Endothelial cell of umbilical vein (primary cell): ENCODE measurements at regions not wholly inside any gene's neighbourhood (a gene's known extent, or its start where the extent isn't known, plus 50 kb on each side); places are given as distances from the start of the nearest gene placed in this dataset.

Experiments
- BruUV-seq: library from RNA; stranded (reverse); fragments of 400-500 nt; replicated peaks from 2 replicates; lab custom pipeline; 2021; lab: Mats Ljungman, UMichigan
- CTCF ChIA-PET: fragments of 300-600, 350-600 bp; sonication (Branson Sonifier 250); formaldehyde crosslinking; loops from one replicate; lab custom pipeline; 2021; ENCODE audit warnings: antibody characterized with exemption, inconsistent platforms; lab: Charles Lee
- POLR2A ChIA-PET: fragments of 300-600, 350-600 bp; sonication (Branson Sonifier 250); formaldehyde crosslinking; loops from one replicate; lab custom pipeline; 2021; ENCODE audit warnings: antibody characterized with exemption, inconsistent platforms; lab: Charles Lee
- DNase-seq: peaks from one replicate; pipeline ENCODE4 v3.0.0-alpha.2; 2011; ENCODE audit warnings: low read depth, low spot score
- FAIRE-seq: peaks from 2 replicates; lab custom pipeline; 2011; peaks lifted over from hg19 to GRCh38; lab: Jason Lieb, UNC
- H2AFZ ChIP-seq: 2 replicates; pipeline ENCODE4 v1.6.0; 2012; ENCODE audit warnings: low read depth, low read length, control low read depth, inconsistent platforms
- H3K27ac ChIP-seq: 2 replicates; pipeline ENCODE4 v1.5.1; 2011; ENCODE audit warnings: low read depth, mild to moderate bottlenecking, control low read depth, low read length, moderate library complexity; ENCODE audit not compliant: insufficient read depth
- H3K27me3 ChIP-seq, 2 experiments: 2 replicates each; pipeline versions ENCODE4 v1.6.0 to v1.6.1; 2011; ENCODE audit warnings: low read length in 2 of 2, mixed read lengths in 1 of 2; ENCODE audit not compliant: control insufficient read depth in 2 of 2, insufficient read depth in 2 of 2
- H3K36me3 ChIP-seq, 2 experiments: 2 replicates in 1 of 2; 3 replicates in 1 of 2; pipeline ENCODE4 v1.5.1; 2011; ENCODE audit warnings: low read length in 2 of 2, mild to moderate bottlenecking in 1 of 2, moderate library complexity in 1 of 2; ENCODE audit not compliant: control insufficient read depth in 2 of 2, insufficient read depth in 2 of 2; ENCODE audit errors: extremely low read depth in 1 of 2
- H3K4me1 ChIP-seq: 3 replicates; pipeline ENCODE4 v1.5.1; 2011; ENCODE audit warnings: mild to moderate bottlenecking, low read length; ENCODE audit not compliant: control insufficient read depth, insufficient read depth; ENCODE audit errors: extremely low read depth
- H3K4me2 ChIP-seq: 2 replicates; pipeline ENCODE4 v1.6.1; 2011; ENCODE audit warnings: low read length, control low read depth, mixed read lengths; ENCODE audit not compliant: insufficient read depth
- H3K4me3 ChIP-seq, 3 experiments: fragments of 200-600 bp in 1 of 3; sonication (generic), shearing (Covaris generic) in 1 of 3; replicated peaks in 1 of 3; 2 replicates each; pipeline ENCODE4 v1.5.1; 2011 to 2016; ENCODE audit warnings: control low read depth in 3 of 3, low read length in 3 of 3, mild to moderate bottlenecking in 2 of 3, inconsistent platforms in 1 of 3, low read depth in 1 of 3, moderate library complexity in 1 of 3; ENCODE audit not compliant: insufficient read depth in 1 of 3
- H3K79me2 ChIP-seq: 2 replicates; pipeline ENCODE4 v1.6.0; 2012; ENCODE audit warnings: low read length, inconsistent platforms; ENCODE audit not compliant: control insufficient read depth, insufficient read depth
- H3K9ac ChIP-seq: replicated peaks from 2 replicates; pipeline ENCODE3; 2011; ENCODE audit warnings: low read length, control low read depth; ENCODE audit not compliant: insufficient read depth; ENCODE audit errors: extremely low read depth
- H3K9me1 ChIP-seq: replicated peaks from 3 replicates; pipeline ENCODE4 v1.6.0; 2011; ENCODE audit warnings: mild to moderate bottlenecking, low read length; ENCODE audit not compliant: control insufficient read depth, insufficient read depth; ENCODE audit errors: extremely low read depth
- H3K9me3 ChIP-seq: replicated peaks from 2 replicates; pipeline ENCODE4 v1.5.1; 2012; ENCODE audit warnings: low read length, inconsistent platforms; ENCODE audit not compliant: control insufficient read depth, insufficient read depth
- H4K20me1 ChIP-seq: replicated peaks from 2 replicates; pipeline ENCODE3; 2011; ENCODE audit warnings: mild to moderate bottlenecking, low read length; ENCODE audit not compliant: control insufficient read depth, insufficient read depth; ENCODE audit errors: extremely low read depth
- EZH2 ChIP-seq: IDR thresholded peaks from 2 replicates; pipeline ENCODE4 v1.6.1; 2012; ENCODE audit warnings: borderline replicate concordance, low read depth, mild to moderate bottlenecking, moderate library complexity, low read length, inconsistent platforms; ENCODE audit not compliant: severe bottlenecking
- FOS ChIP-seq: IDR thresholded peaks from 2 replicates; pipeline ENCODE4 v1.6.1; 2011; ENCODE audit warnings: mild to moderate bottlenecking, low read length, moderate library complexity, borderline replicate concordance; ENCODE audit not compliant: insufficient read depth
- GATA2 ChIP-seq: IDR thresholded peaks from 2 replicates; pipeline ENCODE4 v1.7.0; 2011; ENCODE audit warnings: low read depth, mild to moderate bottlenecking, moderate library complexity, mixed read lengths, low read length; ENCODE audit not compliant: insufficient read length, insufficient read depth
- JUN ChIP-seq: IDR thresholded peaks from 2 replicates; pipeline ENCODE4 v1.6.1; 2011; ENCODE audit warnings: borderline replicate concordance, low read depth; ENCODE audit not compliant: insufficient read length, insufficient read depth
- MYC ChIP-seq: IDR thresholded peaks from one replicate; pipeline ENCODE4 v1.6.1; 2011; ENCODE audit warnings: mild to moderate bottlenecking, low read depth, low read length
- POLR2A ChIP-seq: IDR thresholded peaks from 2 replicates; pipeline ENCODE4 v1.6.1; 2012; ENCODE audit warnings: low read depth, mild to moderate bottlenecking, control low read depth, low read length
- POLR2AphosphoS5 ChIP-seq: IDR thresholded peaks from 2 replicates; pipeline ENCODE4 v1.6.1; 2012; ENCODE audit warnings: low read depth, mild to moderate bottlenecking, control low read depth, low read length, moderate library complexity; ENCODE audit not compliant: insufficient read depth
- dilution Hi-C: fragments of 300-500 bp; cut with MboI; formaldehyde crosslinking; loops from one replicate; pipeline ENCODE4 v1.15.0; 2019; ENCODE audit warnings: low sequenced_read_pairs; ENCODE audit not compliant: extremely low pct_ligation_motif_present
- intact Hi-C: fragments of 100-400 bp; cut with micrococcal nuclease; formaldehyde crosslinking; loops from one replicate; pipeline ENCODE4 v1.10.0; 2022
- TF ChIP-seq, protein P1 (sequence below): IDR thresholded peaks from 2 replicates; pipeline ENCODE4 v1.6.1; 2011; ENCODE audit not compliant: insufficient read depth, insufficient read length
- TF ChIP-seq, protein P2 (sequence below), 2 donors: IDR thresholded peaks; 1 replicate in 1 of 2; 2 replicates in 1 of 2; pipeline ENCODE4 v1.5.1; 2011; ENCODE audit warnings: low read length in 2 of 2, mild to moderate bottlenecking in 2 of 2, moderate library complexity in 2 of 2, control low read depth in 1 of 2, inconsistent platforms in 1 of 2, low read depth in 1 of 2; ENCODE audit not compliant: insufficient read depth in 1 of 2; ENCODE audit errors: extremely low read depth in 1 of 2

DNA sequence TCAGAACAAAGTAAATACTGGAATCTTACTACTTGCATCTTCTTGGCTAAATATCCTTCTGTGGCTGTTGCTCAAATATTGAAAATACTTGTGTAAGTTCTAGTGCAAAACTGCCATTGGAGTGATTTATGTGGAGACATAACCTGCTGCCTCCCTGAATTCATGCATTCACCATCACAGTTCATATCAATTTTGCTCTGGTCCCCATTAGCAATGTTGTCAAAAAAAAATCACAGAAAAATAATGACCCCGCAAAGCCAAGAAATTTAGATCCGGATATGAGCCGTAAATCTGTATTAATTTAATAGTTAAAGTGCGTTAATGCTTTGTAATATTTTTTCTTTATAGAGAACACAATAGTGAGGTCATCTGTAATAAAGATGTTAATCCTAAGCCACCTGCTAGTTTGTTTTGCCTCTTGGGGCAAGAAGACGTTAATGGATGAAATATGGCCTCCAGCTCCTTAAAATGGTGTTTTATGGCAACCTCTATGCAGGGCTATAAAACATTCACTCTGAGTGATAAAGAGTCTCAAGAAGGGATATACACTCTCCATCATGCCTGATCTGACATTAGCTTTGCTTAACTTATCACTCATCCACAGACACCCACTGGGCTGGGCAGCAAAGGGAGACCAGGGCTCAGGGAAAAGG, 255.9 kb downstream of the INSC start:
- no peak for FAIRE-seq
- intact Hi-C loops: no loop called here

More for the DNA sequence above, 255.9 kb downstream of the INSC start:
- Histone ChIP-seq H3K36me3 (no peaks in the 10 kb centered on the region), H4K20me1 (no peaks in the 10 kb centered on the region), H3K27ac (no peak overlapping the region), H2AFZ (no peak overlapping the region), H3K4me2 (no peak overlapping the region), H3K4me3 (no peak overlapping the region), H3K79me2 (no peaks in the 10 kb centered on the region), H3K9ac (no peak overlapping the region), H3K9me3 (peaks cover 2% of the 10 kb centered on the region), H3K9me1 (no peaks in the 10 kb centered on the region), H3K27me3 (no peaks in the 10 kb centered on the region), H3K4me1 (no peaks in the 10 kb centered on the region)
- dilution Hi-C loops: no loop called here
- no peak for DNase-seq
- BruUV-seq: no TSS peak
- TF ChIP-seq GATA2 (no peak), JUN (no peak), MYC (no peak), POLR2AphosphoS5 (no peak), FOS (no peak), POLR2A (no peak), EZH2 (no peak)
- TF ChIP-seq, protein P1, sequence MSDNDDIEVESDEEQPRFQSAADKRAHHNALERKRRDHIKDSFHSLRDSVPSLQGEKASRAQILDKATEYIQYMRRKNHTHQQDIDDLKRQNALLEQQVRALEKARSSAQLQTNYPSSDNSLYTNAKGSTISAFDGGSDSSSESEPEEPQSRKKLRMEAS: no peak
- TF ChIP-seq, protein P2, sequence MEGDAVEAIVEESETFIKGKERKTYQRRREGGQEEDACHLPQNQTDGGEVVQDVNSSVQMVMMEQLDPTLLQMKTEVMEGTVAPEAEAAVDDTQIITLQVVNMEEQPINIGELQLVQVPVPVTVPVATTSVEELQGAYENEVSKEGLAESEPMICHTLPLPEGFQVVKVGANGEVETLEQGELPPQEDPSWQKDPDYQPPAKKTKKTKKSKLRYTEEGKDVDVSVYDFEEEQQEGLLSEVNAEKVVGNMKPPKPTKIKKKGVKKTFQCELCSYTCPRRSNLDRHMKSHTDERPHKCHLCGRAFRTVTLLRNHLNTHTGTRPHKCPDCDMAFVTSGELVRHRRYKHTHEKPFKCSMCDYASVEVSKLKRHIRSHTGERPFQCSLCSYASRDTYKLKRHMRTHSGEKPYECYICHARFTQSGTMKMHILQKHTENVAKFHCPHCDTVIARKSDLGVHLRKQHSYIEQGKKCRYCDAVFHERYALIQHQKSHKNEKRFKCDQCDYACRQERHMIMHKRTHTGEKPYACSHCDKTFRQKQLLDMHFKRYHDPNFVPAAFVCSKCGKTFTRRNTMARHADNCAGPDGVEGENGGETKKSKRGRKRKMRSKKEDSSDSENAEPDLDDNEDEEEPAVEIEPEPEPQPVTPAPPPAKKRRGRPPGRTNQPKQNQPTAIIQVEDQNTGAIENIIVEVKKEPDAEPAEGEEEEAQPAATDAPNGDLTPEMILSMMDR (IDR thresholded peaks at IDR 0.05; ENCODE audit: extremely low read depth in 1 of 2, insufficient read depth in 1 of 2, low read depth in 1 of 2, low read length in 2 of 2): no peak
- POLR2A ChIA-PET: no interaction called here
- CTCF ChIA-PET: no interaction called here
